Astrocyte (in vitro differentiated cells and primary cell): ENCODE measurements at regions not wholly inside any gene's neighbourhood (a gene's known extent, or its start where the extent isn't known, plus 50 kb on each side); places are given as distances from the start of the nearest gene placed in this dataset.

Experiments
- EZH2 ChIP-seq: IDR thresholded peaks from 2 replicates; pipeline ENCODE4 v1.6.1; 2012; ENCODE audit warnings: mild to moderate bottlenecking, low read length, inconsistent platforms; ENCODE audit not compliant: insufficient read depth
- TF ChIP-seq, protein P1 (sequence below): IDR thresholded peaks from 2 replicates; pipeline ENCODE4 v1.5.1; 2011; ENCODE audit warnings: low read depth, mild to moderate bottlenecking, inconsistent platforms, low read length, moderate library complexity; ENCODE audit not compliant: insufficient read depth

DNA sequence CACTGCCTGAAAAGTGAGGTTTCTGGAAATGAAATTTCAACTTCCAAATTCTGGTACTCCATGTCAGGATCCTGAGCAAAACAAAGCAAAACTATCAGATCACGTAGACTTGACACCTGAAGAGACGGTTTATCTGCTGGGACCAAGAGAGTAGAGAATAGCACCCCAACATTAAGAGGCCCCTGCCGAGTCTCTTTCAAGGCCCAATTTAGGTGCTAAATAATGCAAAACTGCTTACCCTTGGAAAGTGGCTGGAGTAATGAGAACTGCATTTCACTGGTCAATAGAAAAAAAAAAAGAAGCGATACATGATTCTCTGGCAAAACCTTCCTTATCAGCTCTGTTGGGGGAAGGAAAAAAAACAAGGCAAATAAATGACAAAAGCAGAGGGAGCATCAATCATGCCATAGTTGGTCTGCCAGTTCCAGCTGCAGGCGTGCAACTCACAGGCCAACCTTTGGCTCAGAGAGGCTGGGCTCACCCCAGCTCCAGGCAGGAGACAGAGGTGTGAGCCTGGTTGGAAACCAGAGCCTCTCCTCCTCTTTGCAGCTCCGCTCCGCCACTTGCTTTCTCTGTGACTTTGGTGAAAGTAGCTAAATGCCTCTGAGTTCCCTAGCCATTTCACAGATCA lies 595.2 kb downstream of the TOX3 start:
- TF ChIP-seq EZH2, result no peak
- TF ChIP-seq, protein P1, sequence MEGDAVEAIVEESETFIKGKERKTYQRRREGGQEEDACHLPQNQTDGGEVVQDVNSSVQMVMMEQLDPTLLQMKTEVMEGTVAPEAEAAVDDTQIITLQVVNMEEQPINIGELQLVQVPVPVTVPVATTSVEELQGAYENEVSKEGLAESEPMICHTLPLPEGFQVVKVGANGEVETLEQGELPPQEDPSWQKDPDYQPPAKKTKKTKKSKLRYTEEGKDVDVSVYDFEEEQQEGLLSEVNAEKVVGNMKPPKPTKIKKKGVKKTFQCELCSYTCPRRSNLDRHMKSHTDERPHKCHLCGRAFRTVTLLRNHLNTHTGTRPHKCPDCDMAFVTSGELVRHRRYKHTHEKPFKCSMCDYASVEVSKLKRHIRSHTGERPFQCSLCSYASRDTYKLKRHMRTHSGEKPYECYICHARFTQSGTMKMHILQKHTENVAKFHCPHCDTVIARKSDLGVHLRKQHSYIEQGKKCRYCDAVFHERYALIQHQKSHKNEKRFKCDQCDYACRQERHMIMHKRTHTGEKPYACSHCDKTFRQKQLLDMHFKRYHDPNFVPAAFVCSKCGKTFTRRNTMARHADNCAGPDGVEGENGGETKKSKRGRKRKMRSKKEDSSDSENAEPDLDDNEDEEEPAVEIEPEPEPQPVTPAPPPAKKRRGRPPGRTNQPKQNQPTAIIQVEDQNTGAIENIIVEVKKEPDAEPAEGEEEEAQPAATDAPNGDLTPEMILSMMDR, result no peak
